ENCODE measurements at regions not wholly inside any gene's neighbourhood (a gene's known extent, or its start where the extent isn't known, plus 50 kb on each side); places are given as distances from the start of the nearest gene placed in this dataset.

GRCh38 chr3:23644099-23644498 is 161.7 kb upstream of the UBE2E1 start:
- no peak for FAIRE-seq

GRCh38 chr3:23644676-23645075 is 161.1 kb upstream of the UBE2E1 start:
- FAIRE-seq: no peak

- FAIRE-seq: no peak
Observed at GRCh38 chr3:23645533-23646183, 160.1 kb upstream of the UBE2E1 start.

- no peak for FAIRE-seq
Observed at GRCh38 chr3:23646184-23646920, 159.4 kb upstream of the UBE2E1 start.

- FAIRE-seq: no peak
Observed at GRCh38 chr3:23647706-23648258, 158.0 kb upstream of the UBE2E1 start.

- no peak for FAIRE-seq
Observed at GRCh38 chr3:23648326-23648995, 157.3 kb upstream of the UBE2E1 start.

- FAIRE-seq: no peak
Observed at GRCh38 chr3:23648996-23649395, 156.8 kb upstream of the UBE2E1 start.

GRCh38 chr3:23649448-23649847 is 156.3 kb upstream of the UBE2E1 start:
- FAIRE-seq: no peak

GRCh38 chr3:23650371-23651140 is 155.2 kb upstream of the UBE2E1 start:
- no peak for FAIRE-seq

- no peak for FAIRE-seq
Observed at GRCh38 chr3:23653647-23654525, 151.9 kb upstream of the UBE2E1 start.

GRCh38 chr3:23654571-23654970 is 151.2 kb upstream of the UBE2E1 start:
- FAIRE-seq: no peak

- no peak for FAIRE-seq
Observed at GRCh38 chr3:23655749-23656148, 150.0 kb upstream of the UBE2E1 start.

- no peak for FAIRE-seq
Observed at GRCh38 chr3:23656199-23656598, 149.6 kb upstream of the UBE2E1 start.

- no peak for FAIRE-seq
Observed at GRCh38 chr3:23656821-23657220, 148.9 kb upstream of the UBE2E1 start.

- no peak for FAIRE-seq
Observed at GRCh38 chr3:23657647-23658046, 148.1 kb upstream of the UBE2E1 start.

GRCh38 chr3:23659274-23659673 is 146.5 kb upstream of the UBE2E1 start:
- FAIRE-seq: no peak

GRCh38 chr3:23659840-23660430 is 145.8 kb upstream of the UBE2E1 start:
- no peak for FAIRE-seq

- FAIRE-seq: peak; percentile 93
Observed at GRCh38 chr3:23662079-23662617, 143.6 kb upstream of the UBE2E1 start.

GRCh38 chr3:23663246-23663645 is 142.5 kb upstream of the UBE2E1 start:
- FAIRE-seq: no peak

GRCh38 chr3:23663661-23664186 is 142.0 kb upstream of the UBE2E1 start:
- no peak for FAIRE-seq

GRCh38 chr3:23664459-23664858 is 141.3 kb upstream of the UBE2E1 start:
- no peak for FAIRE-seq
